ENCODE measurements at regions not wholly inside any gene's neighbourhood (a gene's known extent, or its start where the extent isn't known, plus 50 kb on each side); places are given as distances from the start of the nearest gene placed in this dataset.

- intact Hi-C loops (cut with micrococcal nuclease; ENCODE audit: unreplicated experiment) (no loop called here), in situ Hi-C loops (cut with MboI) (no loop called here)
- Histone ChIP-seq H3K9me3 (replicated peaks; ENCODE audit: control insufficient read depth, insufficient read depth, low read length) (no peaks in the 10 kb centered on the region), H4K20me1 (ENCODE audit: control insufficient read depth, insufficient read depth) (no peaks in the 10 kb centered on the region), H3K36me3 (ENCODE audit: control insufficient read depth in 2 of 2, insufficient read depth in 2 of 2, low read length in 1 of 2) (no peaks in the 10 kb centered on the region), H3K27me3 (replicated peaks in 1 of 2; ENCODE audit: control insufficient read depth in 2 of 2, insufficient read depth in 2 of 2, low read length in 1 of 2) (no peaks in the 10 kb centered on the region), H3K27ac (ENCODE audit: control insufficient read depth, insufficient read depth) (no peak overlapping the region), H3K79me2 (ENCODE audit: control insufficient read depth, insufficient read depth, low read length) (no peaks in the 10 kb centered on the region), H3K4me2 (ENCODE audit: control insufficient read depth, insufficient read depth) (no peak overlapping the region), H3K9ac (ENCODE audit: control insufficient read depth, insufficient read depth, low read length) (no peak overlapping the region), H3K4me1 (ENCODE audit: control insufficient read depth, insufficient read depth, low read length) (no peaks in the 10 kb centered on the region), H2AFZ (ENCODE audit: control insufficient read depth, low read depth, low read length) (no peak overlapping the region), H3K4me3 (no peak overlapping the region)
- FAIRE-seq (no peak), ATAC-seq (no peak), DNase-seq (ENCODE audit: low read depth, low spot score) (no peak)
- RAD21 ChIA-PET (ENCODE audit: unreplicated experiment): no interaction called here
- TF ChIP-seq, protein P1, sequence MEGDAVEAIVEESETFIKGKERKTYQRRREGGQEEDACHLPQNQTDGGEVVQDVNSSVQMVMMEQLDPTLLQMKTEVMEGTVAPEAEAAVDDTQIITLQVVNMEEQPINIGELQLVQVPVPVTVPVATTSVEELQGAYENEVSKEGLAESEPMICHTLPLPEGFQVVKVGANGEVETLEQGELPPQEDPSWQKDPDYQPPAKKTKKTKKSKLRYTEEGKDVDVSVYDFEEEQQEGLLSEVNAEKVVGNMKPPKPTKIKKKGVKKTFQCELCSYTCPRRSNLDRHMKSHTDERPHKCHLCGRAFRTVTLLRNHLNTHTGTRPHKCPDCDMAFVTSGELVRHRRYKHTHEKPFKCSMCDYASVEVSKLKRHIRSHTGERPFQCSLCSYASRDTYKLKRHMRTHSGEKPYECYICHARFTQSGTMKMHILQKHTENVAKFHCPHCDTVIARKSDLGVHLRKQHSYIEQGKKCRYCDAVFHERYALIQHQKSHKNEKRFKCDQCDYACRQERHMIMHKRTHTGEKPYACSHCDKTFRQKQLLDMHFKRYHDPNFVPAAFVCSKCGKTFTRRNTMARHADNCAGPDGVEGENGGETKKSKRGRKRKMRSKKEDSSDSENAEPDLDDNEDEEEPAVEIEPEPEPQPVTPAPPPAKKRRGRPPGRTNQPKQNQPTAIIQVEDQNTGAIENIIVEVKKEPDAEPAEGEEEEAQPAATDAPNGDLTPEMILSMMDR (IDR thresholded peaks at IDR 0.05 in 2 of 3, conservative IDR thresholded peaks at IDR 0.05 in 1 of 3; ENCODE audit: control insufficient read depth in 2 of 3, extremely low read depth in 1 of 3, insufficient read depth in 1 of 3, low read depth in 3 of 3, low read length in 3 of 3): no peak
- SMC1A ChIA-PET (ENCODE audit: uncharacterized antibody, unreplicated experiment): no interaction called here
- 25% methylated on average over 15 of the region's 15 CpGs for WGBS (ENCODE audit: insufficient coverage, insufficient replicate concordance, low lambda C conversion rate, missing lambda C conversion rate)
- CTCF ChIA-PET: no interaction called here
- no TSS peak for BruUV-seq (replicated peaks)
- POLR2A ChIA-PET: no interaction called here
Observed at GRCh38 chr7:113331155-113331898, 213.0 kb upstream of the SMIM30 start.

DNA sequence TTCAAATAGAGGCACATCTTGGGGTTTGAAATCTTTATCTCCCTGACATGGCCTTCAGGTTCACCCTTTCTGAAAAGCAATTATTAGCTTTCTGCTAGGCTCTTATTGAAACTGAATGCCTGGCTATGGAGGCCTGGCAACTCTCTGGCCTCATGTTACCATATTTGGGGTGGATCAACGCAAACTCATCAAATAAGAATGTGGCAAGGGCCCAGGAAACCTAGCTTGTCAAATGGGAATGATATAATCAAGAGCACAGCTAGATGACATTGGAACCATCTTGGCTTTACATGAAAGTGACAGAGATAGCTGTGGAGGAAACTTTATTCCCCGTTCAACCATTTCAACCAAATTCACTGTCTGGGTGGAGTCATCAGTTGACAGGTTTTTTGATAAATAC is 202.8 kb upstream of the SMIM30 start:
- DNase-seq (ENCODE audit: low read depth, low spot score) (no peak), FAIRE-seq (no peak), ATAC-seq (no peak)
- H3K4me2 ChIP-seq (ENCODE audit: control insufficient read depth, insufficient read depth): no peak overlapping the region
- 24% methylated on average over 2 of the region's 2 CpGs for WGBS (ENCODE audit: insufficient coverage, insufficient replicate concordance, low lambda C conversion rate, missing lambda C conversion rate)
- no peaks in the 10 kb centered on the region for H4K20me1 ChIP-seq (ENCODE audit: control insufficient read depth, insufficient read depth)
- ChIA-PET SMC1A (ENCODE audit: uncharacterized antibody, unreplicated experiment) (interaction anchor here (1.0 kb wide), 2 partner anchors 9 kb away, joined by 3 read pairs; no protein-coding TSS in a partner anchor), POLR2A (no interaction called here), RAD21 (ENCODE audit: unreplicated experiment) (no interaction called here), CTCF (interaction anchor here (1.1 kb wide), 1 partner anchor 161 kb away, joined by 4 read pairs; no protein-coding TSS in a partner anchor)
- no peak overlapping the region for H3K4me3 ChIP-seq
- no peaks in the 10 kb centered on the region for H3K36me3 ChIP-seq (ENCODE audit: control insufficient read depth in 2 of 2, insufficient read depth in 2 of 2, low read length in 1 of 2)
- no peaks in the 10 kb centered on the region for H3K9me3 ChIP-seq (replicated peaks; ENCODE audit: control insufficient read depth, insufficient read depth, low read length)
- intact Hi-C loops (cut with micrococcal nuclease; ENCODE audit: unreplicated experiment) (no loop called here), in situ Hi-C loops (cut with MboI) (no loop called here)
- no peaks in the 10 kb centered on the region for H3K4me1 ChIP-seq (ENCODE audit: control insufficient read depth, insufficient read depth, low read length)
- H3K79me2 ChIP-seq (ENCODE audit: control insufficient read depth, insufficient read depth, low read length): no peaks in the 10 kb centered on the region
- H3K27me3 ChIP-seq (replicated peaks in 1 of 2; ENCODE audit: control insufficient read depth in 2 of 2, insufficient read depth in 2 of 2, low read length in 1 of 2): no peaks in the 10 kb centered on the region
- no peak for TF ChIP-seq GATAD2B (conservative IDR thresholded peaks at IDR 0.05; ENCODE audit: low read depth)
- BruUV-seq (replicated peaks): no TSS peak
- H3K9ac ChIP-seq (ENCODE audit: control insufficient read depth, insufficient read depth, low read length): no peak overlapping the region
- H2AFZ ChIP-seq (ENCODE audit: control insufficient read depth, low read depth, low read length): no peak overlapping the region
- H3K27ac ChIP-seq (ENCODE audit: control insufficient read depth, insufficient read depth): no peak overlapping the region
